ENCODE measurements at regions not wholly inside any gene's neighbourhood (a gene's known extent, or its start where the extent isn't known, plus 50 kb on each side); places are given as distances from the start of the nearest gene placed in this dataset.

- peak; percentile 75 for DNase-seq
- no peak overlapping the region for H3K4me3 ChIP-seq (ENCODE audit: low read depth, low read length)
- peak overlapping the region; percentile 77 for H3K27ac ChIP-seq
- TF ChIP-seq, protein P1, sequence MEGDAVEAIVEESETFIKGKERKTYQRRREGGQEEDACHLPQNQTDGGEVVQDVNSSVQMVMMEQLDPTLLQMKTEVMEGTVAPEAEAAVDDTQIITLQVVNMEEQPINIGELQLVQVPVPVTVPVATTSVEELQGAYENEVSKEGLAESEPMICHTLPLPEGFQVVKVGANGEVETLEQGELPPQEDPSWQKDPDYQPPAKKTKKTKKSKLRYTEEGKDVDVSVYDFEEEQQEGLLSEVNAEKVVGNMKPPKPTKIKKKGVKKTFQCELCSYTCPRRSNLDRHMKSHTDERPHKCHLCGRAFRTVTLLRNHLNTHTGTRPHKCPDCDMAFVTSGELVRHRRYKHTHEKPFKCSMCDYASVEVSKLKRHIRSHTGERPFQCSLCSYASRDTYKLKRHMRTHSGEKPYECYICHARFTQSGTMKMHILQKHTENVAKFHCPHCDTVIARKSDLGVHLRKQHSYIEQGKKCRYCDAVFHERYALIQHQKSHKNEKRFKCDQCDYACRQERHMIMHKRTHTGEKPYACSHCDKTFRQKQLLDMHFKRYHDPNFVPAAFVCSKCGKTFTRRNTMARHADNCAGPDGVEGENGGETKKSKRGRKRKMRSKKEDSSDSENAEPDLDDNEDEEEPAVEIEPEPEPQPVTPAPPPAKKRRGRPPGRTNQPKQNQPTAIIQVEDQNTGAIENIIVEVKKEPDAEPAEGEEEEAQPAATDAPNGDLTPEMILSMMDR (IDR thresholded peaks at IDR 0.05; ENCODE audit: low read depth, low read length, missing control alignments), result no peak
- H3K27me3 ChIP-seq (replicated peaks), result no peaks in the 10 kb centered on the region
- in situ Hi-C loops (cut with HindIII; ENCODE audit: low pct_ligation_motif_present, low sequenced_read_pairs), result no loop called here
- no peaks in the 10 kb centered on the region for H3K36me3 ChIP-seq (replicated peaks)
Measured at GRCh38 chr5:28580616-28581015, 1542.2 kb upstream of the CDH9 start.

GRCh38 chr5:28576022-28576421, 1537.6 kb upstream of the CDH9 start:
- no peak overlapping the region for H3K27ac ChIP-seq
- no peak overlapping the region for H3K4me3 ChIP-seq (ENCODE audit: low read depth, low read length)
- peak; percentile 24 for DNase-seq
- no peaks in the 10 kb centered on the region for H3K36me3 ChIP-seq (replicated peaks)
- in situ Hi-C loops (cut with HindIII; ENCODE audit: low pct_ligation_motif_present, low sequenced_read_pairs), result no loop called here
- TF ChIP-seq, protein P1 (IDR thresholded peaks at IDR 0.05; ENCODE audit: low read depth, low read length, missing control alignments), result peak; percentile 74
- H3K27me3 ChIP-seq (replicated peaks), result no peaks in the 10 kb centered on the region

DNA sequence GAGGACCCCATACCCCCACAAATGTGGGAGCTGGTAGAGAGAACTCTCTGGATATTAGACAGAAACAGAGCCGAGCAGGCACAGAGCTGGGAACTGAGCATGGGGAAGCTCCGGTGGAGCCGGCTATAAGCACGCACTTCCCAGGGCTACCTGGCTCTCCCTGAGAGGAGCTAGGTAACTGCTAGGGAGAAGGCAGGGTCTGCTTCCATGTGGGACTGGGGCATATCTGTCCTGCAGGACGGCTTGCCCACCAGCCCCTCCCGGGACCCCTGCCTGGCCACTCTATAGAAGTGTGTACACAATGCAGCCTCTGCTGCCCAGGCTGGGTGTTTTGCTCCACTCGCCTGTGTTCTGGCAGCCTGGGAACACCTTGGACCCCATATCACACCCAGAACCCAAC, 1537.0 kb upstream of the CDH9 start:
- DNase-seq, result no peak
- no peak overlapping the region for H3K27ac ChIP-seq
- H3K4me3 ChIP-seq (ENCODE audit: low read depth, low read length), result no peak overlapping the region
- H3K36me3 ChIP-seq (replicated peaks), result no peaks in the 10 kb centered on the region
- TF ChIP-seq, protein P1 (IDR thresholded peaks at IDR 0.05; ENCODE audit: low read depth, low read length, missing control alignments), result no peak
- in situ Hi-C loops (cut with HindIII; ENCODE audit: low pct_ligation_motif_present, low sequenced_read_pairs), result no loop called here
- H3K27me3 ChIP-seq (replicated peaks), result no peaks in the 10 kb centered on the region

DNA sequence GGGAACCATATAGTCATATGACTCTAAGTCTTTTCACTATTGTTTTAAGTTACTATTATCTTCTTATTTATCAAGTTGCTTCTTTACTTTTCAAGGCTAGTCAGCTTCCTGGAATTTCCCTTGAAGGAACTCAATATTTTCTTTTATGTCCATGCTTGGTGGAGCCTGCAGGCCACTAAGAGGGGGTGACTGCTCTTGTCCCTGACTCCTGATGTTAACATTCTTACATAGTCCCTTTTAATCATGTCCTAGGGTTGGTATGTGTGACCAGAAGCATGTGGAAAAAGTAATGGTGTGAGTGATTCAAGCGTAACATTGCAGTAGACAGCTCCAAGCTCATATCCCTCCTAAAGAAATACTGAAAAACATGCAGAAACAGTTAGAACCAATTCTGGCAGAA, 1536.2 kb upstream of the CDH9 start:
- H3K27ac ChIP-seq, result no peak overlapping the region
- no peak overlapping the region for H3K4me3 ChIP-seq (ENCODE audit: low read depth, low read length)
- TF ChIP-seq, protein P1 (IDR thresholded peaks at IDR 0.05; ENCODE audit: low read depth, low read length, missing control alignments), result no peak
- DNase-seq, result no peak
- H3K36me3 ChIP-seq (replicated peaks), result no peaks in the 10 kb centered on the region
- H3K27me3 ChIP-seq (replicated peaks), result no peaks in the 10 kb centered on the region
- in situ Hi-C loops (cut with HindIII; ENCODE audit: low pct_ligation_motif_present, low sequenced_read_pairs), result no loop called here

- no peak for DNase-seq
- TF ChIP-seq, protein P1 (IDR thresholded peaks at IDR 0.05; ENCODE audit: low read depth, low read length, missing control alignments), result no peak
- in situ Hi-C loops (cut with HindIII; ENCODE audit: low pct_ligation_motif_present, low sequenced_read_pairs), result no loop called here
- no peaks in the 10 kb centered on the region for H3K27me3 ChIP-seq (replicated peaks)
- no peaks in the 10 kb centered on the region for H3K36me3 ChIP-seq (replicated peaks)
- no peak overlapping the region for H3K27ac ChIP-seq
- H3K4me3 ChIP-seq (ENCODE audit: low read depth, low read length), result no peak overlapping the region
Measured at GRCh38 chr5:28567048-28567447, 1528.7 kb upstream of the CDH9 start.

GRCh38 chr5:28561522-28561921, 1523.1 kb upstream of the CDH9 start:
- Histone ChIP-seq H3K4me3 (ENCODE audit: low read depth, low read length) (no peak overlapping the region), H3K27ac (no peak overlapping the region), H3K27me3 (replicated peaks) (no peaks in the 10 kb centered on the region), H3K36me3 (replicated peaks) (no peaks in the 10 kb centered on the region)
- DNase-seq, result no peak
- in situ Hi-C loops (cut with HindIII; ENCODE audit: low pct_ligation_motif_present, low sequenced_read_pairs), result no loop called here
- TF ChIP-seq, protein P1 (IDR thresholded peaks at IDR 0.05; ENCODE audit: low read depth, low read length, missing control alignments), result no peak

All from brain microvascular endothelial cell (primary cell).